ENCODE measurements at regions not wholly inside any gene's neighbourhood (a gene's known extent, or its start where the extent isn't known, plus 50 kb on each side); places are given as distances from the start of the nearest gene placed in this dataset.

GRCh38 chr10:31129880-31130405 is 98.3 kb upstream of the ZNF438 start:
- DNase-seq: no peak
- Histone ChIP-seq H2AFZ (ENCODE audit: low read length) (no peak overlapping the region), H3F3A (ENCODE audit: low read length, unreplicated experiment) (no peaks in the 10 kb centered on the region), H3K4me1 (ENCODE audit: insufficient read depth, low read length) (peaks cover 6% of the 10 kb centered on the region; the same call in 1 of the 2 replicates), H3K9ac (ENCODE audit: low read length) (no peak overlapping the region), H3K9me3 (ENCODE audit: low read length) (no peaks in the 10 kb centered on the region), H3K27me3 (ENCODE audit: low read length) (no peaks in the 10 kb centered on the region), H3K27ac (ENCODE audit: low read length) (no peak overlapping the region), H4K20me1 (ENCODE audit: low read length) (no peaks in the 10 kb centered on the region), H3K36me3 (ENCODE audit: low read depth, low read length) (no peaks in the 10 kb centered on the region), H3K4me3 (ENCODE audit: low read length) (no peak overlapping the region), H3K9me2 (replicated peaks; ENCODE audit: low read length) (no peaks in the 10 kb centered on the region), H3K4me2 (ENCODE audit: low read length) (no peak overlapping the region), H3K79me2 (ENCODE audit: low read length) (no peaks in the 10 kb centered on the region)
- TF ChIP-seq EZH2 (IDR thresholded peaks at IDR 0.05; ENCODE audit: low read length, unreplicated experiment) (no peak), EZH2phosphoT487 (IDR thresholded peaks at IDR 0.05; ENCODE audit: borderline replicate concordance, low read length) (no peak)
- BruUV-seq (replicated peaks): no TSS peak
- ChIA-PET CTCF (no interaction called here), POLR2A (ENCODE audit: unreplicated experiment) (no interaction called here)
- no peak for ATAC-seq
- intact Hi-C loops (cut with micrococcal nuclease): loop anchor here (5.0 kb wide), 1 partner anchor 348 kb away; no protein-coding TSS in a partner anchor

- CTCF ChIA-PET: no interaction called here
- H3K27ac ChIP-seq (ENCODE audit: low read length): no peak overlapping the region
Measured at GRCh38 chr10:31130406-31130805, 98.7 kb upstream of the ZNF438 start.

GRCh38 chr10:31131251-31131650 is 99.6 kb upstream of the ZNF438 start:
- Histone ChIP-seq H3K9ac (ENCODE audit: low read length) (no peak overlapping the region), H3K4me2 (ENCODE audit: low read length) (no peak overlapping the region), H3K27ac (ENCODE audit: low read length) (no peak overlapping the region), H2AFZ (ENCODE audit: low read length) (no peak overlapping the region), H3K36me3 (ENCODE audit: low read depth, low read length) (no peaks in the 10 kb centered on the region), H3K4me1 (ENCODE audit: insufficient read depth, low read length) (peaks cover 11% of the 10 kb centered on the region; the same call in 1 of the 2 replicates), H3F3A (ENCODE audit: low read length, unreplicated experiment) (no peaks in the 10 kb centered on the region), H3K79me2 (ENCODE audit: low read length) (no peaks in the 10 kb centered on the region), H3K4me3 (ENCODE audit: low read length) (no peak overlapping the region), H3K27me3 (ENCODE audit: low read length) (no peaks in the 10 kb centered on the region), H3K9me2 (replicated peaks; ENCODE audit: low read length) (no peaks in the 10 kb centered on the region), H3K9me3 (ENCODE audit: low read length) (no peaks in the 10 kb centered on the region), H4K20me1 (ENCODE audit: low read length) (no peaks in the 10 kb centered on the region)
- no TSS peak for BruUV-seq (replicated peaks)
- ChIA-PET CTCF (no interaction called here), POLR2A (ENCODE audit: unreplicated experiment) (no interaction called here)
- no peak for ATAC-seq
- TF ChIP-seq EZH2 (IDR thresholded peaks at IDR 0.05; ENCODE audit: low read length, unreplicated experiment) (no peak), EZH2phosphoT487 (IDR thresholded peaks at IDR 0.05; ENCODE audit: borderline replicate concordance, low read length) (no peak), CTCF (conservative IDR thresholded peaks at IDR 0.05; ENCODE audit: low read depth, low read length) (no peak)
- no peak for DNase-seq
- intact Hi-C loops (cut with micrococcal nuclease): loop anchor here (5.0 kb wide), 1 partner anchor 349 kb away; no protein-coding TSS in a partner anchor

More at GRCh38 chr10:31130406-31130805, 98.7 kb upstream of the ZNF438 start:
- no peaks in the 10 kb centered on the region for H3K9me3 ChIP-seq (ENCODE audit: low read length)
- POLR2A ChIA-PET (ENCODE audit: unreplicated experiment): no interaction called here
- DNase-seq: no peak
- no peaks in the 10 kb centered on the region for H3F3A ChIP-seq (ENCODE audit: low read length, unreplicated experiment)
- BruUV-seq (replicated peaks): no TSS peak
- no peaks in the 10 kb centered on the region for H3K9me2 ChIP-seq (replicated peaks; ENCODE audit: low read length)
- H4K20me1 ChIP-seq (ENCODE audit: low read length): no peaks in the 10 kb centered on the region
- H3K4me1 ChIP-seq (ENCODE audit: insufficient read depth, low read length): peaks cover 11% of the 10 kb centered on the region; the same call in 1 of the 2 replicates
- no peak overlapping the region for H2AFZ ChIP-seq (ENCODE audit: low read length)
- no peak for ATAC-seq
- intact Hi-C loops (cut with micrococcal nuclease): loop anchor here (5.0 kb wide), 1 partner anchor 348 kb away; no protein-coding TSS in a partner anchor
- H3K4me2 ChIP-seq (ENCODE audit: low read length): no peak overlapping the region
- H3K36me3 ChIP-seq (ENCODE audit: low read depth, low read length): no peaks in the 10 kb centered on the region
- no peaks in the 10 kb centered on the region for H3K79me2 ChIP-seq (ENCODE audit: low read length)
- H3K27me3 ChIP-seq (ENCODE audit: low read length): no peaks in the 10 kb centered on the region
- TF ChIP-seq CTCF (conservative IDR thresholded peaks at IDR 0.05; ENCODE audit: low read depth, low read length): no peak
- H3K4me3 ChIP-seq (ENCODE audit: low read length): no peak overlapping the region
- H3K9ac ChIP-seq (ENCODE audit: low read length): no peak overlapping the region

Data from PC-3 (cell line).